ENCODE measurements at regions not wholly inside any gene's neighbourhood (a gene's known extent, or its start where the extent isn't known, plus 50 kb on each side); places are given as distances from the start of the nearest gene placed in this dataset.

- TF ChIP-seq ZNF710 (CRISPR knock-in tag; IDR thresholded peaks at IDR 0.05; ENCODE audit: borderline replicate concordance) (no peak), CHD4 (IDR thresholded peaks at IDR 0.05; ENCODE audit: borderline replicate concordance, low read length) (no peak), MYC (CRISPR knock-in tag; IDR thresholded peaks at IDR 0.05; ENCODE audit: borderline replicate concordance) (no peak), SCMH1 (CRISPR knock-in tag; IDR thresholded peaks at IDR 0.05; ENCODE audit: borderline replicate concordance) (no peak), ARID2 (CRISPR knock-in tag; IDR thresholded peaks at IDR 0.05; ENCODE audit: borderline replicate concordance) (no peak), ZNF281 (CRISPR knock-in tag; IDR thresholded peaks at IDR 0.05; ENCODE audit: borderline replicate concordance) (no peak), ZNF232 (CRISPR knock-in tag; IDR thresholded peaks at IDR 0.05; ENCODE audit: borderline replicate concordance) (no peak), ZBTB44 (CRISPR knock-in tag; IDR thresholded peaks at IDR 0.05) (no peak), ZSCAN31 (CRISPR knock-in tag; IDR thresholded peaks at IDR 0.05; ENCODE audit: low read depth) (no peak), SMC3 (IDR thresholded peaks at IDR 0.05; ENCODE audit: low read length) (no peak), NONO (IDR thresholded peaks at IDR 0.05) (no peak), NONO (CRISPR knock-in tag; conservative IDR thresholded peaks at IDR 0.05) (no peak; the same call in 1 of the 2 replicates), HMGXB3 (CRISPR knock-in tag; IDR thresholded peaks at IDR 0.05; ENCODE audit: borderline replicate concordance) (no peak), FUBP1 (CRISPR knock-in tag; IDR thresholded peaks at IDR 0.05; ENCODE audit: borderline replicate concordance) (no peak), ZNF563 (CRISPR knock-in tag; IDR thresholded peaks at IDR 0.05) (no peak), ATF3 (CRISPR knock-in tag; IDR thresholded peaks at IDR 0.05) (no peak), ZNF891 (CRISPR knock-in tag; IDR thresholded peaks at IDR 0.05) (no peak)
Observed at GRCh38 chr3:168988853-168989252, 674.7 kb downstream of the MECOM start (continued).
